Amygdala (tissue), 56 donors: ENCODE measurements at regions not wholly inside any gene's neighbourhood (a gene's known extent, or its start where the extent isn't known, plus 50 kb on each side); places are given as distances from the start of the nearest gene placed in this dataset.

ENCODE experiments used
- DNase-seq, 56 donors: peaks; one replicate each; lab custom pipeline; 2025; lab: John Stamatoyannopoulos, UW

DNA sequence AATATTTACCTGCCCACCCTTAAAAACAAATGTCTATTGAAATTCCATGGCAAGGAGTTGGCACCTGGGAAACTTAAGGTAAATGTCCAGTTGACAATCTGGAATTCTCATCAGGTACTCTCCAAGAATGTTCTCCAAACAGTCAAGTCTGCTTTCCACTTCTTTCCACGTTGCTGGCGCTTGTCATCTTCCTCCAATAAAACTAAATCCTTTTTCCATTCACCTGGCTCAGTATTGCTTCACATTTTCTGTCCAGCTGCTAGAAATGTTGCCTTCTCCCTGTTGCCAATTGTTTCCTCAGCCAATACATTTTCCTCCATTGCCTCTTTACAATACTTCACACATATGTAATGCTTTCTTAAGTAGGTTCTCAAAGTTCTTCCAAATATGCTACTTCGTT, 1288.1 kb upstream of the MAP3K7 start:
- DNase-seq, result no peak

DNA sequence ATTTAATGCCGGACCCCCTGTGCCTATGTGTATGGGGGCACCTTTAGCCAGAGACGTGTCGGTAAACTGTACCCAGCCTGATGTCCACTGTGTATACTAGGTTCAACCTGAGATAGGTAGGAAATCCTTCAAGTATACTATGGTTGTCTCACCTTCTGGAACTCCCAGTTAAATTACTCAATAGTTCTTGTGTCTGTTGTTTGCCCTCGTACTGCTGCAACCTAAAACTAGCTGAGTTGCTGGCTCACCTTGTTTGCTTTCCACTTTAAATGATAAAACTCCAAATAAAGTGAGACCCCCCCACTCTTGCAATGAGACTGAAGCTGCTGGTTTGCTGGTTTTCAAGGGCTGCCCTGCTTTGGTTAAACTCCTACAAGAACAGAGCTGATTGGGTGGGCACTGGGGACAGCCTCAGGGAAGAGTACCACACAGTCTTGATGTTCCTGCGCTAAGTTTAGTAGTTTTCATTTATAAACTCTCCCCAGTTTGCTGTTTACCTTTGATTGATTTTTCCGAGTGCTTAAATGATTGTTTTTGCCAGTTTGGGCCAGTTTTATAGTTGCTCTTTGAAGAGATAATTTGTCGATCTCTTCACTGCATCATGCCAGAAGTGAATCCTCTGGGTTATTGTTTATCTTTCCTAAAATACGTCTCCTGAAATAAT, 1281.8 kb upstream of the MAP3K7 start:
- no peak for DNase-seq

DNA sequence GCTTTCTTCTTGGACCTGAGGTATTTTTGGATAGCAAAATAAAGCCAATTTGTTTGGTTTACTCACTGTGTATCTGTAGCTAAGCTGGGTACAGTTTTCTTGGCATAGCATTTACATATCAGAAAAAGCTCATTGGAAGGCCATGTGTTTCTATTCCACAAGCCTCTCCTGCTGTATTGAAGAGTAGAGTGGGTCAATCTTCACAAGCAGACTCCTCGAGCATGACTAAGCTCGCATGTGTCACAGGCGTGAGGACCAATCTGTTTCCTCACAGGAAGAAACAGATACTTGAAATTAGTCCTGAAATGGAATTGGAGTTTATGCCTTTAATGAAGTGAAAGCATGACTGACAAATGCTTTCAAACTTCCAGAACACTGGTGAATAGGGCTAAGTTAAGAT, 1279.0 kb upstream of the MAP3K7 start:
- no peak for DNase-seq

GRCh38 chr6:91864911-91865310, 1278.0 kb upstream of the MAP3K7 start:
- DNase-seq, result no peak

GRCh38 chr6:91860541-91861335, 1273.9 kb upstream of the MAP3K7 start:
- DNase-seq, result peak in 2 of 56 donors; percentile 1 to 2

DNA sequence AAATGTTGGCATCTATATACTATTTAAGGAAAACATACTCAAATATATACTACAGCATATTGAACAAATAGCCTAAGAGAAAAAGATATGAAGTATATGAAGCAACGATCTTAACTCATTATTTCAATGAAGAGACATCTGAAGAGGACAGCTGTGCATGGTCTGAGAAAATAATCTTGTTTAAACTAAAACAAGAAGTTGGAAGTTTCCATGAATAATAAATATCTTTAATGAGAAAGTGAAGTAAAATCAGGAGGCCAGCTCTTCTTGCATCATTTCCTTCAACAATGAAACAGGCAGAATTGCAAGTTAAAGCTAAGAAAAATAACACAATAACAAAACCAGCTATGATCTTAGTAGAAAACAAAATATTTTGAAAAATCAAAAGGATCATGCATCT, 1265.4 kb upstream of the MAP3K7 start:
- no peak for DNase-seq

DNA sequence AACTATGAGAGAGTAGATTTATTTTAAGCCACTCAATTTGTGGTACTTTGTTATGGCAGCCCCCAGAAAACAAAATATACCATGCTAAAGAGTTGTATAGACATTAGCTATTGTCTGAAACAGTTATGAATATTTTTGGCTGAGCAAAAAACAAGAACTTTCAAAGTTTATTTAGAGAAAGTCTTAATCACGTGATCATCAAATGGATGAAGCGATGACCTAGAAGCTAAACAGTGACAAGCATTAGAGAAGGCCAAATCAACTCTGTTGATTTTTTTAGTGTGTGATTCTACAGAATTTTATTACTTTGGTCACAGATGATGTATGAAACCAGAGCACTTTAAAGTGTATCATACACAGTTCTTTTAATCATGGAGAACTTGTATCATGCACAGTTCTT, 1247.9 kb upstream of the MAP3K7 start:
- DNase-seq, result no peak

DNA sequence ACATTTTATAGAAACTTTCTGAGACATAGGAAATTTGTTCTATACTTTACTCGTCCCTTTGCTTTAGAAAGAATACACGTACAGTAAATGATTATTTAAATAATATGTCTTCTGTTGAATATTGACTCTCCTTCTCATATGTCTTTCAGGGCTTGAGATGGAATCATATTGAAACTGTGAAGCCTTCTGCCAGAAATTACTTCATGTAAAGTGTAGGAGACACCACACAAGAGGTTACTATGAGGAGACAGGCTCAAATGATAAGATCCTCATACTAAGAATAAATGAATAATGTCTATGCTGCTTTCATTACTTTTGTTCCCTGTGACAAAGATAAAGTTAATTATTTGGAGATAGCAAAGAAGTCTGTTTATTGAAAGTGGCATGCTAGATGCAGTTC, 1240.3 kb upstream of the MAP3K7 start:
- no peak for DNase-seq

DNA sequence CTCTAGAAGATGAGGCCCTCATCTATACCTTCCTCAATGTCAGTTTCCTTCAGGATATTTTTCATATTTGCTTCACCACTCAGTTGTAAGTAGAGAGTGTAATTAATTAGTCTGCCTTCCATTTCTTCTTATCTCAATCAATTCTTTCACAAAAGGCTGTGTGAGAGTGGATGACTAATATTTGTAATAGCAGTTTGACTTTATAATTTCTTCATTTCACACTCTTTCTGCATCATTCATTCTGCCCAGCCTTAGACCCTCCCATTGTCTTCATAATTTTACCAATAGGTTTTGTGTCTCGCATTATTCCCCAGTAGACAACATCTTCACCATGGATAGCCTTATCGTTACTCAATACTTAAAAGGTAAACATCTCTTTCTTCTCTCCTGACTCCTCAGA, 1239.3 kb upstream of the MAP3K7 start:
- no peak for DNase-seq

- no peak for DNase-seq
Observed at GRCh38 chr6:91824331-91824730, 1237.5 kb upstream of the MAP3K7 start.

- no peak for DNase-seq
Observed at GRCh38 chr6:91822581-91822980, 1235.7 kb upstream of the MAP3K7 start.

DNA sequence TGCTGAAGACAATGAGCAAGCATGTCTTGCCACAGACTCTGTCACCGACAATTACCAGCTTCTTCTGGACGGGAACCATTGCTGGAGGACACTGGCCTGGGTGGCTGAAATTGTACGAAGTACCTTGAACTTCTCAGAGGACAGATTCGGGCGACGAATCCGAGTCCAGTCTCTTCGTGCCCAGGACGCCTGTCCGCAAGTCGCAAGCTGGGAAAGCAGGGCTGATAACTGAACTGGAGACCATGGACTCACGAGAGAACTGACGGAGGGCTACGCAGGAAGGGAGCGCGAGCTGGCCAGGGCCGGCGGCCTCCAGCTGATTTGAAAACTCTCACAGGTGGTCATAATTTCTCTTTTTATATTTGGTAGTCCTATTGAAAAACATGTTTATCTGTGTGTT, 1229.5 kb upstream of the MAP3K7 start:
- DNase-seq, result no peak

DNA sequence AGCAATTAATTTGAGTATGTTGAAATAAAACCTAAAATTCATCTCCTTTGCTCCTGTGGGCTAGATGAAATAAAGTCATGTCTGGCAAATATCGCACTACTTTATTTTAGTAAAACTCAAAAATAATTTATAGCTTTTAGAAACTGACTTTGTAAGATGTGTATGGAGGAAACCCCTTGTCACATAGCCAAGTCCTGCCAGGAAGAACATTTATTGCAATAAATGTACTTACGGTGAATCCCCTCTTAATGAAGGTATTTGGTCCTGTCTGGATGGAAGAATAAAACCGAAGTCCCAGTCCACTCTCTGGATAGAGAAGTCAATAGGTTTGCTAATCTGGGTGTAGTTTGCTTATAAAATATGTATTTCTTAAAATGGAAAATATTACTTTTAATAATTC, 1226.8 kb upstream of the MAP3K7 start:
- no peak for DNase-seq

DNA sequence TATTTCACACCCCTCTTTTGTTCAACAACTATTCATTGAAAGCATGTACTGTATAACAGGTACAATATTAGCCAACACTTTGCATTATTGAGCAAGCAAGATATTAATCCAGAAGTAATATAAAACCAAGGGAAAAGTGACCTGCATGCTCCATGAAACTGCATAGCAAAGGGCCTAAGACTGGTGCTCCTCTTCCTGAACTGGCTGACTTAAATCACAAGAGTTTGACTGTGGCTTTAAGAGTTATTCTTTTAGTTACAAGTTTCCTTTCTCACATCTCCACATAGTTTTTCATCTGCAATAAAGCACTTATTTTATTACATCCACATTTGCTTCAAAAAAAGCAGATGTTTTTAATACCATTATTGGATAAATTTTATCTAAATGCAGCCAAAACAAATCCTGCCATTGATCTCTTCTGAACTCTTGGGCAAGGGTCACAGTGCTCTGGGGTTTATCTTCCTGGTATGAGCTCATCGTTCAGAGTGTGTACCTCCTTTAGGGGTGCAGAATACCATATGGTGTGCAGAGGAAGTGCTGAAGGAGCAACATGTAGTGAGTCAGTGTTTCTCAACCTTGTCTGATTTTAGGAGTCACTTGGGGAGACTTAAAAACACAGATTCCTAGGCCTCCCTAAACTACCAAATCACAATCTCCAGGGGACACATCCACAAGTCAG, 1225.9 kb upstream of the MAP3K7 start:
- no peak for DNase-seq

- DNase-seq, result no peak
Observed at GRCh38 chr6:91804981-91805380, 1218.1 kb upstream of the MAP3K7 start.

- no peak for DNase-seq
Observed at GRCh38 chr6:91802431-91802830, 1215.6 kb upstream of the MAP3K7 start.

GRCh38 chr6:91796603-91797002, 1209.7 kb upstream of the MAP3K7 start:
- no peak for DNase-seq

- no peak for DNase-seq
Observed at GRCh38 chr6:91788501-91788900, 1201.6 kb upstream of the MAP3K7 start.

- DNase-seq, result no peak
Observed at GRCh38 chr6:91786474-91787184, 1199.8 kb upstream of the MAP3K7 start.

DNA sequence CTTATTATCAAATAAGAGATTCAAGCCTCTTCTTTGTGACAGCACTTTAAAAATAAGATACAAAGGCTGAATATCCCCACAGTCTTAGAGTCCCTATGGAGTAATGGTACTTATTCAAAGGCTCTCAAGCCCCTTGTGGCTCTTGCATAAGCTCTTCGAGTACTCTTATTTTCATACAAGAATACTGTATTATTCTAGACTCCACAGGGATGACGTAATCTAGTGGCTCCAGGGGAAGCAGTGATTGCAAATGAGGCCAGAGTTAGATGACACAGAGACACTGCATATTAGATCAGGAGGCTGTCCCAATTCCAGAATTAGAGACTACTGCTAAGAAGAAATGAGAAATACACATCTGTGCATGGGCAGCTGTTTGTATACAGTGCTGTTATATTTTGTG, 1195.9 kb upstream of the MAP3K7 start:
- DNase-seq, result no peak

GRCh38 chr6:91781946-91782345, 1195.1 kb upstream of the MAP3K7 start:
- peak in 36 of 56 donors; percentile 0 to 51 (median 10) for DNase-seq
